Esophagus squamous epithelium (tissue), 5 donors: ENCODE measurements at regions not wholly inside any gene's neighbourhood (a gene's known extent, or its start where the extent isn't known, plus 50 kb on each side); places are given as distances from the start of the nearest gene placed in this dataset.

Experiments
- DNase-seq: peaks from one replicate; lab custom pipeline; 2025; lab: John Stamatoyannopoulos, UW
- H3K27ac ChIP-seq, 4 donors: fragments of 200-600 bp; sonication (generic); one replicate each; pipeline ENCODE4 v1.5.1; 2016 to 2019; ENCODE audit warnings: mild to moderate bottlenecking in 1 of 4
- H3K27me3 ChIP-seq, 4 donors: fragments of 200-600 bp; sonication (generic); 1 replicate in 3 of 4; 2 replicates in 1 of 4; pipeline versions ENCODE4 v1.5.1 to v1.6.0; 2017 to 2021; ENCODE audit warnings: antibody characterized with exemption in 1 of 4
- H3K36me3 ChIP-seq, 3 donors: fragments of 200-600 bp; sonication (generic); one replicate each; pipeline ENCODE4 v1.5.1; 2016 to 2019
- H3K4me1 ChIP-seq, 3 donors: fragments of 200-600 bp; sonication (generic); one replicate each; pipeline ENCODE4 v1.5.1; 2017 to 2019
- H3K4me3 ChIP-seq, 4 donors: fragments of 200-600 bp; sonication (generic); 1 replicate in 3 of 4; 2 replicates in 1 of 4; pipeline ENCODE4 v1.5.1; 2016 to 2019; ENCODE audit warnings: mild to moderate bottlenecking in 2 of 4, moderate library complexity in 1 of 4
- H3K9me3 ChIP-seq, 3 donors: fragments of 200-600 bp; sonication (generic); one replicate each; pipeline ENCODE4 v1.5.1; 2016 to 2019
- CTCF ChIP-seq, 6 experiments: fragments of 450-650 bp in 4 of 6; fragments of 200-600 bp in 2 of 6; sonication (generic) in 2 of 6; IDR thresholded peaks; one replicate each; pipeline ENCODE4 v1.5.1; 2016 to 2019; ENCODE audit warnings: antibody characterized with exemption in 6 of 6, mild to moderate bottlenecking in 4 of 6, moderate library complexity in 4 of 6
- POLR2A ChIP-seq, 4 donors: fragments of 450-650 bp; IDR thresholded peaks; one replicate each; pipeline ENCODE4 v1.6.1; 2017; ENCODE audit warnings: antibody characterized with exemption in 4 of 4, mild to moderate bottlenecking in 4 of 4, moderate library complexity in 3 of 4
- WGBS, 2 donors: methylation state at CpG; one replicate each; pipeline ENCODE4 v1.1.5; 2018; 5-methylcytosine and 5-hydroxymethylcytosine counted together
- intact Hi-C: fragments of 100-400 bp; cut with DNase I; formaldehyde crosslinking; loops from one replicate; pipeline ENCODE4 v1.15.0; 2022
- donor health status: DM: yes; HTN: yes; CAD: no.

GRCh38 chr6:62541502-62541901 is 255.5 kb upstream of the KHDRBS2 start:
- intact Hi-C loops, result no loop called here
- H3K4me1 ChIP-seq, result no peaks in the 10 kb centered on the region
- no peak for DNase-seq
- WGBS, 2 donors, result 38 to 39% methylated on average over 1 to 2 of the region's 2 CpGs
- no peak overlapping the region for H3K27ac ChIP-seq
- no peaks in the 10 kb centered on the region for H3K36me3 ChIP-seq
- no peaks in the 10 kb centered on the region for H3K9me3 ChIP-seq
- H3K4me3 ChIP-seq, result no peak overlapping the region
- no peak for TF ChIP-seq POLR2A (IDR thresholded peaks at IDR 0.05)
- no peak for TF ChIP-seq CTCF (IDR thresholded peaks at IDR 0.05)
- no peaks in the 10 kb centered on the region for H3K27me3 ChIP-seq

GRCh38 chr6:62530985-62531384 is 245.0 kb upstream of the KHDRBS2 start:
- H3K27ac ChIP-seq, result no peak overlapping the region
- intact Hi-C loops, result no loop called here
- H3K4me1 ChIP-seq, result no peaks in the 10 kb centered on the region
- no peak overlapping the region for H3K4me3 ChIP-seq
- TF ChIP-seq POLR2A (IDR thresholded peaks at IDR 0.05) (no peak), CTCF (IDR thresholded peaks at IDR 0.05) (no peak)
- 49 to 74% methylated on average over 2 of the region's 2 CpGs for WGBS, 2 donors
- peaks cover 0 to 6% (median 6%) of the 10 kb centered on the region in 3 donors for H3K9me3 ChIP-seq
- no peaks in the 10 kb centered on the region for H3K27me3 ChIP-seq
- H3K36me3 ChIP-seq, result no peaks in the 10 kb centered on the region
- no peak for DNase-seq

- DNase-seq, result no peak
- Histone ChIP-seq H3K27me3 (no peaks in the 10 kb centered on the region), H3K4me3 (no peak overlapping the region), H3K27ac (no peak overlapping the region), H3K9me3 (peaks cover 0 to 5% (median 5%) of the 10 kb centered on the region in 3 donors), H3K36me3 (no peaks in the 10 kb centered on the region), H3K4me1 (no peaks in the 10 kb centered on the region)
- intact Hi-C loops, result no loop called here
- WGBS, 2 donors, result 62 to 77% methylated on average over 3 of the region's 3 CpGs
- TF ChIP-seq CTCF (IDR thresholded peaks at IDR 0.05) (no peak), POLR2A (IDR thresholded peaks at IDR 0.05) (no peak)
Observed at GRCh38 chr6:62528894-62529526, 243.0 kb upstream of the KHDRBS2 start.

- Histone ChIP-seq H3K4me3 (no peak overlapping the region), H3K9me3 (no peaks in the 10 kb centered on the region), H3K4me1 (no peaks in the 10 kb centered on the region), H3K36me3 (no peaks in the 10 kb centered on the region), H3K27ac (no peak overlapping the region), H3K27me3 (no peaks in the 10 kb centered on the region)
- TF ChIP-seq CTCF (IDR thresholded peaks at IDR 0.05) (no peak), POLR2A (IDR thresholded peaks at IDR 0.05) (no peak)
- intact Hi-C loops, result no loop called here
- DNase-seq, result no peak
- WGBS, 2 donors, result 24 to 36% methylated on average over 2 of the region's 2 CpGs
Observed at GRCh38 chr6:62523630-62524029, 237.6 kb upstream of the KHDRBS2 start.

- TF ChIP-seq POLR2A (IDR thresholded peaks at IDR 0.05) (no peak), CTCF (IDR thresholded peaks at IDR 0.05) (no peak)
- no peak for DNase-seq
- Histone ChIP-seq H3K27me3 (no peaks in the 10 kb centered on the region), H3K4me1 (no peaks in the 10 kb centered on the region), H3K9me3 (no peaks in the 10 kb centered on the region), H3K4me3 (no peak overlapping the region), H3K36me3 (no peaks in the 10 kb centered on the region), H3K27ac (no peak overlapping the region)
- intact Hi-C loops, result no loop called here
Observed at GRCh38 chr6:62519574-62519973, 233.5 kb upstream of the KHDRBS2 start.
